HAP-1 (cell line): ENCODE measurements at regions not wholly inside any gene's neighbourhood (a gene's known extent, or its start where the extent isn't known, plus 50 kb on each side); places are given as distances from the start of the nearest gene placed in this dataset.

Experiments used
- DNase-seq, 2 experiments: peaks; one replicate each; pipeline ENCODE4 v3.0.0-alpha.2; 2016 to 2020; ENCODE audit warnings: low spot score in 2 of 2
- H3K27me3 ChIP-seq: fragments of 250-450 bp; sonication (Bioruptor Pico); 2 replicates; pipeline ENCODE4 v1.5.1; 2020; ENCODE audit warnings: low read depth, mild to moderate bottlenecking, moderate library complexity
- H3K36me3 ChIP-seq: fragments of 250-450 bp; sonication (Bioruptor Pico); replicated peaks from 2 replicates; pipeline ENCODE4 v1.5.1; 2020; ENCODE audit warnings: mild to moderate bottlenecking
- H3K4me1 ChIP-seq: fragments of 250-450 bp; sonication (Bioruptor Pico); 2 replicates; pipeline ENCODE4 v1.5.1; 2020; ENCODE audit warnings: mild to moderate bottlenecking
- H3K4me3 ChIP-seq: fragments of 250-450 bp; sonication (Bioruptor Pico); 2 replicates; pipeline ENCODE4 v1.5.1; 2020; ENCODE audit warnings: mild to moderate bottlenecking, moderate library complexity
- H3K9me3 ChIP-seq: fragments of 250-450 bp; sonication (Bioruptor Pico); 2 replicates; pipeline ENCODE4 v1.5.1; 2020; ENCODE audit warnings: mild to moderate bottlenecking, moderate library complexity
- in situ Hi-C: fragments of 300-500 bp; cut with MboI; formaldehyde crosslinking; loops from 3 replicates; pipeline ENCODE4 v1.14.3; 2020; ENCODE audit warnings: low sequenced_read_pairs, inconsistent platforms, mixed read lengths

GRCh38 chr20:24744747-24745146 lies 204.3 kb upstream of the CST7 start:
- in situ Hi-C loops, result no loop called here
- no peaks in the 10 kb centered on the region; the same call in 1 of the 2 replicates for H3K27me3 ChIP-seq
- H3K36me3 ChIP-seq, result no peaks in the 10 kb centered on the region
- H3K9me3 ChIP-seq, result no peaks in the 10 kb centered on the region
- no peak overlapping the region for H3K4me3 ChIP-seq
- no peaks in the 10 kb centered on the region for H3K4me1 ChIP-seq
- no peak for DNase-seq

- Histone ChIP-seq H3K9me3 (no peaks in the 10 kb centered on the region), H3K4me1 (no peaks in the 10 kb centered on the region), H3K36me3 (no peaks in the 10 kb centered on the region), H3K27me3 (no peaks in the 10 kb centered on the region), H3K4me3 (no peak overlapping the region)
- DNase-seq, result no peak
- in situ Hi-C loops, result no loop called here
Measured at GRCh38 chr20:24745206-24745605, 203.9 kb upstream of the CST7 start.

- in situ Hi-C loops, result no loop called here
Measured at GRCh38 chr20:24745617-24746350, 203.3 kb upstream of the CST7 start.

GRCh38 chr20:24746351-24746685 lies 202.8 kb upstream of the CST7 start:
- in situ Hi-C loops, result no loop called here
- DNase-seq, result peak in 1 of 2 experiments; percentile 12
- Histone ChIP-seq H3K9me3 (no peaks in the 10 kb centered on the region), H3K4me3 (no peak overlapping the region), H3K4me1 (no peaks in the 10 kb centered on the region), H3K27me3 (no peaks in the 10 kb centered on the region), H3K36me3 (no peaks in the 10 kb centered on the region)

More at GRCh38 chr20:24745617-24746350, 203.3 kb upstream of the CST7 start:
- no peak for DNase-seq
- Histone ChIP-seq H3K36me3 (no peaks in the 10 kb centered on the region), H3K4me1 (no peaks in the 10 kb centered on the region), H3K27me3 (no peaks in the 10 kb centered on the region), H3K4me3 (no peak overlapping the region), H3K9me3 (no peaks in the 10 kb centered on the region)

GRCh38 chr20:24747010-24747712 lies 201.9 kb upstream of the CST7 start:
- Histone ChIP-seq H3K27me3 (no peaks in the 10 kb centered on the region), H3K4me1 (no peaks in the 10 kb centered on the region), H3K4me3 (no peak overlapping the region), H3K36me3 (no peaks in the 10 kb centered on the region), H3K9me3 (no peaks in the 10 kb centered on the region)
- no peak for DNase-seq
- in situ Hi-C loops, result no loop called here

- in situ Hi-C loops, result no loop called here
- Histone ChIP-seq H3K36me3 (no peaks in the 10 kb centered on the region), H3K4me1 (no peaks in the 10 kb centered on the region)
Measured at GRCh38 chr20:24747881-24748595, 201.0 kb upstream of the CST7 start.

GRCh38 chr20:24751551-24751950 lies 197.5 kb upstream of the CST7 start:
- Histone ChIP-seq H3K4me3 (no peak overlapping the region), H3K9me3 (no peaks in the 10 kb centered on the region), H3K4me1 (no peaks in the 10 kb centered on the region), H3K27me3 (no peaks in the 10 kb centered on the region), H3K36me3 (no peaks in the 10 kb centered on the region)
- DNase-seq, result no peak
- in situ Hi-C loops, result loop anchor here (25.0 kb wide), 1 partner anchor 161 kb away; no protein-coding TSS in a partner anchor

More at GRCh38 chr20:24747881-24748595, 201.0 kb upstream of the CST7 start:
- Histone ChIP-seq H3K27me3 (no peaks in the 10 kb centered on the region), H3K9me3 (no peaks in the 10 kb centered on the region), H3K4me3 (no peak overlapping the region)
- DNase-seq, result no peak

- Histone ChIP-seq H3K27me3 (no peaks in the 10 kb centered on the region), H3K36me3 (no peaks in the 10 kb centered on the region), H3K4me3 (no peak overlapping the region), H3K4me1 (no peaks in the 10 kb centered on the region), H3K9me3 (no peaks in the 10 kb centered on the region)
- in situ Hi-C loops, result loop anchor here (25.0 kb wide), 1 partner anchor 160 kb away; no protein-coding TSS in a partner anchor
- DNase-seq, result no peak
Measured at GRCh38 chr20:24752612-24753011, 196.5 kb upstream of the CST7 start.

GRCh38 chr20:24753130-24753529 lies 195.9 kb upstream of the CST7 start:
- Histone ChIP-seq H3K36me3 (no peaks in the 10 kb centered on the region), H3K4me1 (no peaks in the 10 kb centered on the region), H3K9me3 (no peaks in the 10 kb centered on the region), H3K27me3 (no peaks in the 10 kb centered on the region), H3K4me3 (no peak overlapping the region)
- DNase-seq, result no peak
- in situ Hi-C loops, result loop anchor here (25.0 kb wide), 1 partner anchor 159 kb away; no protein-coding TSS in a partner anchor

GRCh38 chr20:24754691-24755090 lies 194.4 kb upstream of the CST7 start:
- in situ Hi-C loops, result loop anchor here (25.0 kb wide), 1 partner anchor 158 kb away; no protein-coding TSS in a partner anchor
- no peaks in the 10 kb centered on the region for H3K36me3 ChIP-seq
- no peaks in the 10 kb centered on the region for H3K9me3 ChIP-seq
- no peaks in the 10 kb centered on the region for H3K27me3 ChIP-seq
- no peaks in the 10 kb centered on the region for H3K4me1 ChIP-seq
- no peak overlapping the region for H3K4me3 ChIP-seq
- no peak for DNase-seq

GRCh38 chr20:24755411-24755922 lies 193.6 kb upstream of the CST7 start:
- Histone ChIP-seq H3K4me1 (no peaks in the 10 kb centered on the region), H3K9me3 (no peaks in the 10 kb centered on the region), H3K36me3 (no peaks in the 10 kb centered on the region), H3K4me3 (no peak overlapping the region), H3K27me3 (no peaks in the 10 kb centered on the region)
- in situ Hi-C loops, result loop anchor here (25.0 kb wide), 1 partner anchor 157 kb away; no protein-coding TSS in a partner anchor
- DNase-seq, result no peak

GRCh38 chr20:24756292-24757025 lies 192.6 kb upstream of the CST7 start:
- Histone ChIP-seq H3K27me3 (no peaks in the 10 kb centered on the region), H3K4me3 (no peak overlapping the region), H3K4me1 (no peaks in the 10 kb centered on the region), H3K36me3 (no peaks in the 10 kb centered on the region), H3K9me3 (no peaks in the 10 kb centered on the region)
- DNase-seq, result no peak
- in situ Hi-C loops, result loop anchor here (25.0 kb wide), 1 partner anchor 156 kb away; no protein-coding TSS in a partner anchor
